Coronary artery (tissue), 2 donors: ENCODE measurements at regions not wholly inside any gene's neighbourhood (a gene's known extent, or its start where the extent isn't known, plus 50 kb on each side); places are given as distances from the start of the nearest gene placed in this dataset.
"Not testable (repeated sequence)": the region's sequence is repeated elsewhere in the genome, so short reads cannot be mapped to it uniquely, and the experiment has no call there.

Experiments used
- DNase-seq: peaks from one replicate; pipeline ENCODE4 v3.0.0-alpha.2; 2017; ENCODE audit warnings: low spot score
- H3K27ac ChIP-seq, 2 donors: fragments of 200-600 bp; sonication (generic); one replicate each; pipeline ENCODE4 v1.5.1; 2016 to 2019
- H3K4me3 ChIP-seq: fragments of 200-600 bp; sonication (generic); 2 replicates; pipeline ENCODE4 v1.5.1; 2016; ENCODE audit warnings: mild to moderate bottlenecking, moderate library complexity
- CTCF ChIP-seq: fragments of 200-600 bp; sonication (generic); IDR thresholded peaks from one replicate; pipeline ENCODE4 v1.5.1; 2019; ENCODE audit warnings: antibody characterized with exemption

DNA sequence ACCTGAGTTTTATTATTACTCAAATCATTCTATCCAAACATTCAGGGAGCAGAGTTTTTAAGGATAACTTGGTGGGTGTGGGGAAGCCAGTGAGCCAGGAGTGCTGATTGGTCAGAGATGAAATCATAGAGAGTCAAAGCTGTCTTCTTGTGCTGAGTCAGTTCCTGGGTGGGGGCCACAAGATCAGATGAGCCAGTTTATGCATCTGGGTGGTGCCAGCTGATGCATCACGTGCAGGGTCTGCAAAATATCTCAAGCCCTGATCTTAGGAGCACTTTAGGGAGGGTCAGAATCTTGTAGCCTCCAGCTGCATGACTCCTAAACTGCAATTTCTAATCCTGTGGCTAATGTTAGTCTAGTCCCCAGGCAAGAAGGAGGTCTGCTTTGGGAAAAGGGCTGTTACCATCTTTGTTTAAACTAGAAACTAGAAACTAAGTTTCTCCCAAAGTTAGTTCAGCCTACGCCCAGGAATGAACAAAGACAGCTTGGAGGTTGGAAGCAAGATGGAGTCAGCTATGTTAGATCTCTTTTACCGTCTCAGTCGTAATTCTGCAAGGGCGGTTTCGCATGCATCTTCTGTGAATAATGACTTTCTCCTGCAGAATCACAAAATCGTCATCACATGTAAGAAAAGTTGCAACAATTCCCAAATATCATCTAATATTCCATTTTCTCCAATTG lies 97.5 kb downstream of the ZNF664 start:
- DNase-seq, H3K27ac ChIP-seq, H3K4me3 ChIP-seq: not testable (repeated sequence)

GRCh38 chr12:124071075-124071443 lies 98.0 kb downstream of the ZNF664 start:
- DNase-seq, result no peak
- no peak for TF ChIP-seq CTCF

GRCh38 chr12:124073356-124074035 lies 100.5 kb downstream of the ZNF664 start:
- DNase-seq, result no peak

More at GRCh38 chr12:124071075-124071443, 98.0 kb downstream of the ZNF664 start:
- Histone ChIP-seq H3K27ac (no peak overlapping the region), H3K4me3 (no peak overlapping the region)

DNA sequence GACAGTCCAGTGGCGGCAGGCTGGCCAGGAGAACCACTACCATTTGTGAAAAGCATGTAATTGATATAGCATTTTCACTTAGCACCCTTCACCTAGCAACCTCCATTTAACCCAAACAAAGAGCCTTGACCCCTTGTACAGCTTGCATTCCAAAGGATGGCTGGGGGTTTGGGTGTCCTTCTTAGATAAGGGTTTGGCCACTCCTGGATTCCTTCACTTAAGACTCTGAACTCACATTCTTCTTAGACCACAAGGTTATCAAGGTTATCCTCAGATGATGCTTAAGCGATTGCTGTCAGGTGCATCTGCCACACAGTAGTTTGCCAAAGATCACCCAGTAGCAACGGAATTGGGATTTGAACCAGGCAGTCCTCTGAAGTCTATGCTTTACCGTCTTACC lies 102.8 kb downstream of the ZNF664 start:
- Histone ChIP-seq H3K27ac (no peak overlapping the region), H3K4me3 (no peak overlapping the region)
- no peak for DNase-seq
- TF ChIP-seq CTCF, result no peak

More at GRCh38 chr12:124073356-124074035, 100.5 kb downstream of the ZNF664 start:
- Histone ChIP-seq H3K27ac (no peak overlapping the region), H3K4me3 (no peak overlapping the region)
- TF ChIP-seq CTCF, result no peak

GRCh38 chr12:124077701-124078100 lies 104.7 kb downstream of the ZNF664 start:
- DNase-seq, result no peak
- H3K27ac ChIP-seq, result no peak overlapping the region
- H3K4me3 ChIP-seq, result no peak overlapping the region
- no peak for TF ChIP-seq CTCF

DNA sequence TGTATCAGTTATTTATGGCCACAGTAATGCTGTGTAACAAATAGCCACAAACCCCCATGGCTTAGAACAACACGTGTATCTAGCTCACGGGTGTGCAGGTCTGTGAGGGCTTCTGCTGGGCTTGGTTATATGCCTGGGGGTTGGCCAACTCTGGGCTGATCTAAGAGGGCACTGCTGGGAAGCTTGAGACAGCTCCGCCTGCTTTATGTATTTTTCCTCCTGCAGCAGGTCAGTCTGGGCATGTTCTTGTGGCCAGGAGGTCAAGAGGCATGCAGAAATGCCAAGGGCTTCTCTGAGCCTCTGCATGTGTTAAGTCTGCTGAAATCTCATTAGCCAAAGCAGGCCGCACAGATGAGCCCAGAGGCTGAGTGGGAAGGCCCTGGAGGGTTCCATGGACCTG lies 105.8 kb downstream of the ZNF664 start:
- no peak for TF ChIP-seq CTCF
- H3K4me3 ChIP-seq, result no peak overlapping the region
- no peak overlapping the region for H3K27ac ChIP-seq
- no peak for DNase-seq

- TF ChIP-seq CTCF, result no peak
- Histone ChIP-seq H3K4me3 (no peak overlapping the region), H3K27ac (no peak overlapping the region)
- no peak for DNase-seq
These were observed 107.6 kb downstream of the ZNF664 start for GRCh38 chr12:124080649-124081048.
